Right lobe of liver (tissue), 6 donors: ENCODE measurements at regions not wholly inside any gene's neighbourhood (a gene's known extent, or its start where the extent isn't known, plus 50 kb on each side); places are given as distances from the start of the nearest gene placed in this dataset.

Source experiments
- ATAC-seq, 4 donors: fragments of 200-7000 bp; cut with Tn5 transposase; one replicate each; pipeline ENCODE4 v1.9.1; 2020; ENCODE audit warnings: mild to moderate bottlenecking in 4 of 4, moderate library complexity in 4 of 4
- DNase-seq, 3 donors: peaks; one replicate each; pipeline ENCODE4 v3.0.0-alpha.2; 2020
- H3K27ac ChIP-seq, 3 donors: fragments of 200-600 bp; one replicate each; pipeline ENCODE4 v1.8.0; 2022
- H3K27me3 ChIP-seq, 2 donors: fragments of 200-600 bp; one replicate each; pipeline ENCODE4 v1.8.0; 2022
- H3K36me3 ChIP-seq, 4 donors: fragments of 200-600 bp; sonication (generic) in 1 of 4; one replicate each; pipeline versions ENCODE4 v1.5.1 to v1.8.0; 2017 to 2022; ENCODE audit warnings: control low read depth in 1 of 4
- H3K4me1 ChIP-seq, 4 donors: fragments of 200-600 bp; sonication (generic) in 1 of 4; one replicate each; pipeline versions ENCODE4 v1.5.1 to v1.8.0; 2017 to 2022; ENCODE audit warnings: control low read depth in 1 of 4
- H3K4me3 ChIP-seq, 3 donors: fragments of 200-600 bp; one replicate each; pipeline ENCODE4 v1.8.0; 2022
- H3K9me3 ChIP-seq, 4 donors: fragments of 200-600 bp; sonication (generic) in 1 of 4; one replicate each; pipeline versions ENCODE4 v1.5.1 to v1.8.0; 2017 to 2022; ENCODE audit warnings: control low read depth in 1 of 4
- CTCF ChIP-seq, 4 donors: fragments of 200-600 bp in 3 of 4; fragments of 450-650 bp in 1 of 4; IDR thresholded peaks; one replicate each; pipeline versions ENCODE4 v1.5.1 to v1.8.0; 2016 to 2022; ENCODE audit warnings: antibody characterized with exemption in 4 of 4, mild to moderate bottlenecking in 2 of 4
- POLR2A ChIP-seq: fragments of 450-650 bp; IDR thresholded peaks from one replicate; pipeline ENCODE4 v1.6.1; 2017; ENCODE audit warnings: antibody characterized with exemption, mild to moderate bottlenecking
- WGBS: methylation state at CpG from one replicate; pipeline ENCODE4 v1.1.6; 2018; ENCODE audit warnings: low coverage, low lambda C conversion rate; ENCODE audit not compliant: insufficient coverage; ENCODE audit errors: missing lambda C conversion rate; 5-methylcytosine and 5-hydroxymethylcytosine counted together
- intact Hi-C, 2 donors: fragments of 100-400 bp; cut with DNase I; formaldehyde crosslinking; loops; one replicate each; pipeline versions ENCODE4 v1.11.2 to v1.14.1; 2022
- donor health status: DM: no; HTN: yes; CAD: no.
- donor health status: DM: no; HTN: no; CAD: no.
- donor health status: DM: no; HTN: no; CAD: no.
- donor health status: DM: no; HTN: yes; CAD: no.
- donor health status: DM: no; HTN: yes; CAD: no.

GRCh38 chr1:104785575-104786187 lies 1036.0 kb downstream of the AMY1C start:
- H3K27me3 ChIP-seq, result no peaks in the 10 kb centered on the region
- DNase-seq, result no peak
- WGBS, result 28% methylated on average over 2 of the region's 2 CpGs
- intact Hi-C loops, result no loop called here
- no peak overlapping the region for H3K4me3 ChIP-seq
- no peaks in the 10 kb centered on the region for H3K9me3 ChIP-seq
- H3K27ac ChIP-seq, result no peak overlapping the region
- H3K4me1 ChIP-seq, result no peaks in the 10 kb centered on the region
- no peaks in the 10 kb centered on the region for H3K36me3 ChIP-seq
- TF ChIP-seq CTCF (IDR thresholded peaks at IDR 0.05) (no peak), POLR2A (no peak)
- no peak for ATAC-seq

GRCh38 chr1:104787866-104788510 lies 1038.3 kb downstream of the AMY1C start:
- Histone ChIP-seq H3K4me1 (no peaks in the 10 kb centered on the region), H3K27ac (no peak overlapping the region), H3K4me3 (no peak overlapping the region), H3K27me3 (no peaks in the 10 kb centered on the region), H3K36me3 (no peaks in the 10 kb centered on the region), H3K9me3 (no peaks in the 10 kb centered on the region)
- TF ChIP-seq CTCF (IDR thresholded peaks at IDR 0.05) (no peak), POLR2A (no peak)
- ATAC-seq, result no peak
- 62% methylated on average over 7 of the region's 14 CpGs for WGBS
- no peak for DNase-seq
- intact Hi-C loops, result no loop called here

- Histone ChIP-seq H3K9me3 (no peaks in the 10 kb centered on the region), H3K4me1 (no peaks in the 10 kb centered on the region), H3K36me3 (no peaks in the 10 kb centered on the region), H3K27ac (no peak overlapping the region), H3K27me3 (no peaks in the 10 kb centered on the region), H3K4me3 (no peak overlapping the region)
- TF ChIP-seq CTCF (IDR thresholded peaks at IDR 0.05), result no peak
- no peak for TF ChIP-seq POLR2A
- intact Hi-C loops, result no loop called here
- WGBS, result 63% methylated on average over 4 of the region's 4 CpGs
- no peak for ATAC-seq
- DNase-seq, result no peak
Measured at GRCh38 chr1:104791030-104791429, 1041.3 kb downstream of the AMY1C start.

- no peaks in the 10 kb centered on the region for H3K36me3 ChIP-seq
- no peaks in the 10 kb centered on the region for H3K9me3 ChIP-seq
- no peak for ATAC-seq
Measured at GRCh38 chr1:104794035-104794434, 1044.3 kb downstream of the AMY1C start.

More at GRCh38 chr1:104794035-104794434, 1044.3 kb downstream of the AMY1C start:
- DNase-seq, result no peak
- TF ChIP-seq CTCF (IDR thresholded peaks at IDR 0.05) (no peak), POLR2A (no peak)
- Histone ChIP-seq H3K27ac (no peak overlapping the region), H3K4me3 (no peak overlapping the region), H3K27me3 (no peaks in the 10 kb centered on the region), H3K4me1 (no peaks in the 10 kb centered on the region)
- intact Hi-C loops, result no loop called here
